IMR-90 (cell line): ENCODE measurements at regions not wholly inside any gene's neighbourhood (a gene's known extent, or its start where the extent isn't known, plus 50 kb on each side); places are given as distances from the start of the nearest gene placed in this dataset.

Experiments used
- ATAC-seq: fragments of 200-7000 bp; cut with Tn5 transposase; 2 replicates; pipeline ENCODE4 v1.9.1; 2020; ENCODE audit warnings: low read depth, mild to moderate bottlenecking, moderate library complexity
- BruUV-seq: library from RNA; stranded (reverse); fragments of 400-500 nt; replicated peaks from 2 replicates; lab custom pipeline; 2021; lab: Mats Ljungman, UMichigan
- CTCF ChIA-PET: fragments of 300-600 bp; formaldehyde crosslinking; extraction: SDS; loops from one replicate; lab custom pipeline; 2021; ENCODE audit warnings: antibody characterized with exemption; lab: Yijun Ruan, JAX
- POLR2A ChIA-PET: fragments of 300-600 bp; sonication (Branson Sonifier 250); formaldehyde crosslinking; loops from one replicate; lab custom pipeline; 2022; ENCODE audit warnings: antibody characterized with exemption; ENCODE audit not compliant: unreplicated experiment; lab: Charles Lee
- DNase-seq: peaks from one replicate; pipeline ENCODE4 v3.0.0; 2013
- H2AFZ ChIP-seq: replicated peaks from 2 replicates; pipeline ENCODE3; 2013; ENCODE audit warnings: low read length, mild to moderate bottlenecking; ENCODE audit not compliant: poor library complexity
- H2AK5ac ChIP-seq: 2 replicates; pipeline ENCODE4 v1.6.1; 2013; ENCODE audit warnings: low read depth, low read length, inconsistent platforms
- H2AK9ac ChIP-seq: replicated peaks from 2 replicates; pipeline ENCODE3; 2013; ENCODE audit warnings: mild to moderate bottlenecking, low read depth, low read length, moderate library complexity; ENCODE audit not compliant: poor library complexity
- H2BK120ac ChIP-seq: 2 replicates; pipeline ENCODE4 v1.6.1; 2013; ENCODE audit warnings: low read depth, low read length, inconsistent platforms
- H2BK15ac ChIP-seq: 3 replicates; pipeline ENCODE4 v1.6.1; 2013; ENCODE audit warnings: low read depth, low read length, inconsistent platforms
- H2BK20ac ChIP-seq: 2 replicates; pipeline ENCODE4 v1.6.1; 2013; ENCODE audit warnings: low read depth, mild to moderate bottlenecking, inconsistent platforms, low read length, moderate library complexity
- H2BK5ac ChIP-seq: 2 replicates; pipeline ENCODE4 v1.6.1; 2013; ENCODE audit warnings: mild to moderate bottlenecking, low read depth, low read length, inconsistent platforms; ENCODE audit not compliant: poor library complexity, severe bottlenecking
- H3K14ac ChIP-seq: replicated peaks from 2 replicates; pipeline ENCODE4 v1.6.1; 2013; ENCODE audit warnings: low read depth, low read length, inconsistent platforms
- H3K18ac ChIP-seq: 2 replicates; pipeline ENCODE4 v1.6.1; 2013; ENCODE audit warnings: low read depth, low read length, control low read depth
- H3K23ac ChIP-seq: 2 replicates; pipeline ENCODE4 v1.6.1; 2013; ENCODE audit warnings: low read depth, low read length, inconsistent platforms
- H3K27ac ChIP-seq: 2 replicates; pipeline ENCODE4 v1.5.1; 2013; ENCODE audit warnings: mild to moderate bottlenecking, control low read depth, low read length; ENCODE audit not compliant: insufficient read depth
- H3K27me3 ChIP-seq: 2 replicates; pipeline ENCODE4 v1.6.1; 2013; ENCODE audit warnings: low read length; ENCODE audit not compliant: control insufficient read depth, insufficient read depth
- H3K36me3 ChIP-seq: 2 replicates; pipeline ENCODE4 v1.6.1; 2013; ENCODE audit warnings: low read length, mixed read lengths; ENCODE audit not compliant: control insufficient read depth, insufficient read depth
- H3K4ac ChIP-seq: 2 replicates; pipeline ENCODE4 v1.6.1; 2013; ENCODE audit warnings: low read depth, low read length, inconsistent platforms
- H3K4me1 ChIP-seq: 2 replicates; pipeline ENCODE4 v1.6.1; 2013; ENCODE audit warnings: low read length, mixed read lengths; ENCODE audit not compliant: control insufficient read depth, insufficient read depth
- H3K4me2 ChIP-seq: 2 replicates; pipeline ENCODE4 v1.6.1; 2013; ENCODE audit warnings: low read depth, mild to moderate bottlenecking, control low read depth, low read length, moderate library complexity
- H3K4me3 ChIP-seq: 2 replicates; pipeline ENCODE4 v1.5.1; 2013; ENCODE audit warnings: low read depth, mild to moderate bottlenecking, control low read depth, low read length, moderate library complexity; ENCODE audit not compliant: insufficient read depth
- H3K56ac ChIP-seq: 2 replicates; pipeline ENCODE4 v1.6.1; 2013; ENCODE audit warnings: low read length, inconsistent platforms; ENCODE audit not compliant: insufficient read depth; ENCODE audit errors: extremely low read depth
- H3K79me1 ChIP-seq, 2 experiments: 2 replicates each; pipeline ENCODE4 v1.6.1; 2013; ENCODE audit warnings: low read length in 2 of 2, inconsistent platforms in 1 of 2, low read depth in 1 of 2
- H3K9ac ChIP-seq: 2 replicates; pipeline ENCODE4 v1.6.1; 2013; ENCODE audit warnings: low read depth, low read length, control low read depth
- H3K9me1 ChIP-seq: 2 replicates; pipeline ENCODE4 v1.6.1; 2013; ENCODE audit warnings: low read length, inconsistent platforms; ENCODE audit not compliant: insufficient read depth
- H3K9me3 ChIP-seq: 2 replicates; pipeline ENCODE4 v1.6.1; 2013; ENCODE audit warnings: low read length; ENCODE audit not compliant: control insufficient read depth, insufficient read depth
- H4K20me1 ChIP-seq: 2 replicates; pipeline ENCODE4 v1.6.1; 2013; ENCODE audit warnings: low read length, inconsistent platforms; ENCODE audit not compliant: insufficient read depth
- H4K5ac ChIP-seq: 2 replicates; pipeline ENCODE4 v1.6.1; 2013; ENCODE audit warnings: mild to moderate bottlenecking, low read depth, low read length, control low read depth
- H4K8ac ChIP-seq, 2 experiments: 2 replicates each; pipeline ENCODE4 v1.6.1; 2013; ENCODE audit warnings: low read depth in 2 of 2, low read length in 2 of 2, control low read depth in 1 of 2, inconsistent platforms in 1 of 2
- H4K91ac ChIP-seq: 2 replicates; pipeline ENCODE4 v1.6.1; 2013; ENCODE audit warnings: low read depth, low read length, inconsistent platforms; ENCODE audit not compliant: insufficient read depth
- BHLHE40 ChIP-seq: fragments of 150-350 bp; IDR thresholded peaks from 2 replicates; pipeline ENCODE4 v1.6.1; 2016; ENCODE audit warnings: mild to moderate bottlenecking, low read depth, low read length
- FOS ChIP-seq: fragments of 150-350 bp; IDR thresholded peaks from 2 replicates; pipeline ENCODE4 v1.6.1; 2016; ENCODE audit warnings: low read depth, low read length
- MAFK ChIP-seq: IDR thresholded peaks from 2 replicates; pipeline ENCODE4 v1.6.1; 2012; ENCODE audit warnings: low read depth, low read length, improper control_type of control experiment
- MAZ ChIP-seq: IDR thresholded peaks from 2 replicates; pipeline ENCODE4 v1.6.1; 2012; ENCODE audit warnings: low read depth, mild to moderate bottlenecking, low read length, improper control_type of control experiment, moderate library complexity, borderline replicate concordance
- MXI1 ChIP-seq: IDR thresholded peaks from 2 replicates; pipeline ENCODE4 v1.6.1; 2012; ENCODE audit warnings: low read depth, mild to moderate bottlenecking, low read length, moderate library complexity, borderline replicate concordance
- NFE2L2 ChIP-seq: fragments of 150-350 bp; IDR thresholded peaks from 2 replicates; pipeline ENCODE4 v1.6.1; 2016; ENCODE audit warnings: low read depth, mild to moderate bottlenecking, low read length
- POLR2A ChIP-seq: IDR thresholded peaks from 2 replicates; pipeline ENCODE4 v1.6.1; 2012; ENCODE audit warnings: mild to moderate bottlenecking, low read depth, low read length
- RAD21 ChIP-seq: IDR thresholded peaks from 2 replicates; pipeline ENCODE4 v1.6.1; 2012; ENCODE audit warnings: low read length, improper control_type of control experiment
- RCOR1 ChIP-seq: IDR thresholded peaks from 2 replicates; pipeline ENCODE4 v1.6.1; 2012; ENCODE audit warnings: mild to moderate bottlenecking, low read length, improper control_type of control experiment; ENCODE audit not compliant: insufficient replicate concordance
- RFX5 ChIP-seq: IDR thresholded peaks from 2 replicates; pipeline ENCODE4 v1.8.0; 2012; ENCODE audit warnings: low read depth, mild to moderate bottlenecking, low read length, moderate library complexity
- SMC3 ChIP-seq: fragments of 150-350 bp; IDR thresholded peaks from 2 replicates; pipeline ENCODE4 v1.6.1; 2016; ENCODE audit warnings: low read depth, mild to moderate bottlenecking, antibody characterized with exemption, low read length, moderate library complexity
- WGBS, 2 experiments: methylation state at CpG; one replicate each; pipeline versions ENCODE4 v1.1.5 to v1.1.7; 2013; ENCODE audit warnings: missing lambda C conversion rate in 2 of 2; ENCODE audit not compliant: insufficient read length in 1 of 2; ENCODE audit errors: extremely low coverage in 2 of 2; 5-methylcytosine and 5-hydroxymethylcytosine counted together
- dilution Hi-C: fragments of 300-500 bp; cut with HindIII; formaldehyde crosslinking; loops from one replicate; pipeline ENCODE4 v1.14.3; 2018; ENCODE audit warnings: low sequenced_read_pairs; ENCODE audit not compliant: unreplicated experiment
- in situ Hi-C: fragments of 300-500 bp; cut with MboI; formaldehyde crosslinking; loops from 3 replicates; pipeline ENCODE4 v1.14.3; 2019; ENCODE audit warnings: low sequenced_read_pairs, inconsistent platforms, mixed read lengths
- intact Hi-C: fragments of 100-400 bp; cut with micrococcal nuclease; formaldehyde crosslinking; loops from 2 replicates; pipeline ENCODE4 v1.10.0; 2022
- TF ChIP-seq, protein P1 (sequence below): fragments of 150-350 bp; IDR thresholded peaks from 2 replicates; pipeline ENCODE4 v1.6.1; 2016; ENCODE audit warnings: low read depth, mild to moderate bottlenecking, low read length, moderate library complexity, borderline replicate concordance
- TF ChIP-seq, protein P2 (sequence below): conservative IDR thresholded peaks from 2 replicates; pipeline ENCODE4 v1.5.1; 2012; ENCODE audit warnings: mild to moderate bottlenecking, low read depth, low read length, improper control_type of control experiment

DNA sequence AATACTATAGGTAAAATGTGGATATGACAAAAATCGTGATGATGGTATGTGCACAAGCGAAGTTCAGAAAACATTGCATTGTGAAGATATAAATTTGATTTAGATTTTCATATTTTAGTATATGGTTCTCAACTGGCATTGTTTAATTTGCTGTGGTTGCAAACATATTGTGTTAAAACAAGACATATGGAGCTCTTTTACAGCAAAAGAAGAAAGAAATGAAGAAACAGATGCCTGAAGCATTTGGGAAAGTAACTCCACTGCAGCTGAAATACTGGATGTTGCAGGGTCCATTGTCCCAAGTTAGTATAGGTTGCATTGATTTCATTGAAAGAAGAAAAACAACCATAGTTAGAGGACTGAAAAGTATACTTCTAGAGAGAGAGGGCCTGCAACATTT lies 185.8 kb upstream of the SSTR1 start:
- no peak overlapping the region for H2BK5ac ChIP-seq
- H2BK15ac ChIP-seq, result no peak overlapping the region
- no peak overlapping the region for H3K27ac ChIP-seq
- no peak for ATAC-seq
- H3K9ac ChIP-seq, result no peak overlapping the region
- DNase-seq, result no peak
- no peak overlapping the region for H3K14ac ChIP-seq
- H3K18ac ChIP-seq, result no peak overlapping the region
- no peak overlapping the region for H3K4ac ChIP-seq
- H2BK20ac ChIP-seq, result no peak overlapping the region
- no peak overlapping the region for H4K91ac ChIP-seq
- no peaks in the 10 kb centered on the region for H3K36me3 ChIP-seq
- no peaks in the 10 kb centered on the region for H4K20me1 ChIP-seq
- H3K56ac ChIP-seq, result no peak overlapping the region
- no peak overlapping the region for H3K4me2 ChIP-seq
- intact Hi-C loops (no loop called here), in situ Hi-C loops (no loop called here), dilution Hi-C loops (no loop called here)
- TF ChIP-seq RFX5 (no peak), BHLHE40 (no peak), SMC3 (no peak), MAFK (no peak), POLR2A (no peak), FOS (no peak), MXI1 (no peak), RCOR1 (no peak), MAZ (no peak), RAD21 (no peak), NFE2L2 (no peak)
- TF ChIP-seq, protein P1, sequence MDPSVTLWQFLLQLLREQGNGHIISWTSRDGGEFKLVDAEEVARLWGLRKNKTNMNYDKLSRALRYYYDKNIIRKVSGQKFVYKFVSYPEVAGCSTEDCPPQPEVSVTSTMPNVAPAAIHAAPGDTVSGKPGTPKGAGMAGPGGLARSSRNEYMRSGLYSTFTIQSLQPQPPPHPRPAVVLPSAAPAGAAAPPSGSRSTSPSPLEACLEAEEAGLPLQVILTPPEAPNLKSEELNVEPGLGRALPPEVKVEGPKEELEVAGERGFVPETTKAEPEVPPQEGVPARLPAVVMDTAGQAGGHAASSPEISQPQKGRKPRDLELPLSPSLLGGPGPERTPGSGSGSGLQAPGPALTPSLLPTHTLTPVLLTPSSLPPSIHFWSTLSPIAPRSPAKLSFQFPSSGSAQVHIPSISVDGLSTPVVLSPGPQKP, result no peak
- TF ChIP-seq, protein P2, sequence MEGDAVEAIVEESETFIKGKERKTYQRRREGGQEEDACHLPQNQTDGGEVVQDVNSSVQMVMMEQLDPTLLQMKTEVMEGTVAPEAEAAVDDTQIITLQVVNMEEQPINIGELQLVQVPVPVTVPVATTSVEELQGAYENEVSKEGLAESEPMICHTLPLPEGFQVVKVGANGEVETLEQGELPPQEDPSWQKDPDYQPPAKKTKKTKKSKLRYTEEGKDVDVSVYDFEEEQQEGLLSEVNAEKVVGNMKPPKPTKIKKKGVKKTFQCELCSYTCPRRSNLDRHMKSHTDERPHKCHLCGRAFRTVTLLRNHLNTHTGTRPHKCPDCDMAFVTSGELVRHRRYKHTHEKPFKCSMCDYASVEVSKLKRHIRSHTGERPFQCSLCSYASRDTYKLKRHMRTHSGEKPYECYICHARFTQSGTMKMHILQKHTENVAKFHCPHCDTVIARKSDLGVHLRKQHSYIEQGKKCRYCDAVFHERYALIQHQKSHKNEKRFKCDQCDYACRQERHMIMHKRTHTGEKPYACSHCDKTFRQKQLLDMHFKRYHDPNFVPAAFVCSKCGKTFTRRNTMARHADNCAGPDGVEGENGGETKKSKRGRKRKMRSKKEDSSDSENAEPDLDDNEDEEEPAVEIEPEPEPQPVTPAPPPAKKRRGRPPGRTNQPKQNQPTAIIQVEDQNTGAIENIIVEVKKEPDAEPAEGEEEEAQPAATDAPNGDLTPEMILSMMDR, result no peak
- ChIA-PET POLR2A (no interaction called here), CTCF (no interaction called here)
- H3K4me1 ChIP-seq, result no peaks in the 10 kb centered on the region
- no peak overlapping the region for H2AFZ ChIP-seq
- no peak overlapping the region for H4K5ac ChIP-seq
- no peak overlapping the region for H3K23ac ChIP-seq
- no peak overlapping the region for H3K4me3 ChIP-seq
- no TSS peak for BruUV-seq
- no peaks in the 10 kb centered on the region for H3K79me1 ChIP-seq
- no peak overlapping the region for H2AK9ac ChIP-seq
- no peaks in the 10 kb centered on the region for H3K27me3 ChIP-seq
- no CpG with 5 or more reads among the region's 2 CpGs for WGBS, 2 experiments
- no peak overlapping the region for H2AK5ac ChIP-seq
- H2BK120ac ChIP-seq, result no peak overlapping the region
- no peaks in the 10 kb centered on the region; the same call in 1 of the 2 replicates for H3K9me3 ChIP-seq
- H3K9me1 ChIP-seq, result no peaks in the 10 kb centered on the region
- H4K8ac ChIP-seq, result no peak overlapping the region
